Daoy (cell line): ENCODE measurements at regions not wholly inside any gene's neighbourhood (a gene's known extent, or its start where the extent isn't known, plus 50 kb on each side); places are given as distances from the start of the nearest gene placed in this dataset.
A peak's percentile ranks its signal among the peaks of the same experiment; 100 is the strongest.

Source experiments
- DNase-seq: peaks from one replicate; pipeline ENCODE4 v3.0.0-alpha.2; 2015; ENCODE audit warnings: low read depth

- DNase-seq, result no peak
These were observed 130.0 kb upstream of the BMP5 start for GRCh38 chr6:56005426-56005825.

GRCh38 chr6:56004426-56004825, 129.0 kb upstream of the BMP5 start:
- DNase-seq, result peak; percentile 40

DNA sequence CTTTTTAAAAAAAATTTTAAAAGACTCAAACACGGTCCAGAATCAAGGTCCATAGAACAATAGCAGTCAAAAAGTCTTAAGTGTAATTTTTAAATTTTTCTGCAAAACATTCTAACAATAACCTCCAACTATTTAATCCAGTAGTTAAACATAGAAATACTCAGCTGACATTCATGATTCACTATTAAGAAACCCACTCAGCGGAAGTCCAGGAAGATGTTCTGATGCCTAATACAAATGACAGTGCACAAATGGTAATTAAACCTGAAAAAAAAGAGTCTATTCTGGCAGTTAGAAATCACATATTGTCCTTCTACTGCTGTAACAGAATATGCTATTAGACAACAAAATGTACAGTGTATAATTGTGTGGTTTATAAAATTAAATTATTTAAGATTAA, 128.2 kb upstream of the BMP5 start:
- DNase-seq, result no peak

GRCh38 chr6:56002336-56002735, 126.9 kb upstream of the BMP5 start:
- DNase-seq, result no peak

DNA sequence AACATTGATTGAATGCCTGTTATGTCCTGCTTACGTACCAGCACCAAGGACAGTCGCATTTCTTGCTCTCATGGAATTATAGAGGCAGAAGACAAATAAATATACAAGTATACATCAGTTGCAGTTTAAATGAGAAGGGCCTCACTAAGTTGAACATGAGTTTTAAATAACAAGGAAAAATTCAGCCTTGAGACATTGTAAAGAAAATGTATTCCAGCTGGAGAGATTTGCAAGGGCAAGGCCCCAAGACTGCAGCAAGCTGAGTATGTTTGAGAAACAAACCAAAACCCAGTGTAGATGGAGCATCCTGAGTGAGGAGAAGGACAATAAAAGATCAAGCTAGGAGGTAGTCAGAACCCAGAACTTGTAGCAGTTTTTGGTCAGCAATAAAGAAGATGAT, 123.2 kb upstream of the BMP5 start:
- DNase-seq, result no peak

DNA sequence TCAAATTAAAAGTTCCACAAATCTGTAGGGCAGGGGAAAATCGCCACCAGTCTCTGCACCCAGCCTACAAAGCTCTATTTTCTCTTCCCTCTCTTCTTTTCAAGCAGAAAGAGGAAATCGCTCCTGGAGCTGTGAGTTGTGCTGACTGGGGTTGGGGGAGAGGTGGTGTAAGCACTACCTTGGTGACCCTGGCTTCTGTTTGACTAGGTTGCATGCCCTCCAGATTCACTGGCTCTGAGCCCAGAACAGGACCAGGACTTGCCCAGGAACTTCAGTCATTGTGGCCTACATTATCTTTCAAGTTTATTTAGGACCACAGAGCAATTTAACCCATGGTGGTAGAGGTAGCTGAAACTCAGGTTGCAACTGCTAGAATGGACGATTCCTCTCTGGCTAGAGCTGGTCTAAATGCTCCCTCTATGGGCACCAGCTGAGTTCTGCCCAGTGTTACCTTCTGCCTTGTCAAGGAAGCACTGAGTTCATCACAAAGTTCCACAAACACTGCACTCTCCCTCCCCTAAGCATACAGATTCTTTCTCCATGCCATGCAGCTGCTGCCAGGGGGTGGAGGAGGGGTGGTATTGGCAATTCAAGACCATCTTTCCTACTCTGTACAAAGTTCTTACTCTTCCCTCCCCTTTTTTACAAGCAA, 122.0 kb upstream of the BMP5 start:
- DNase-seq, result peak; percentile 8

- no peak for DNase-seq
These were observed 119.1 kb upstream of the BMP5 start for GRCh38 chr6:55994531-55994930.

DNA sequence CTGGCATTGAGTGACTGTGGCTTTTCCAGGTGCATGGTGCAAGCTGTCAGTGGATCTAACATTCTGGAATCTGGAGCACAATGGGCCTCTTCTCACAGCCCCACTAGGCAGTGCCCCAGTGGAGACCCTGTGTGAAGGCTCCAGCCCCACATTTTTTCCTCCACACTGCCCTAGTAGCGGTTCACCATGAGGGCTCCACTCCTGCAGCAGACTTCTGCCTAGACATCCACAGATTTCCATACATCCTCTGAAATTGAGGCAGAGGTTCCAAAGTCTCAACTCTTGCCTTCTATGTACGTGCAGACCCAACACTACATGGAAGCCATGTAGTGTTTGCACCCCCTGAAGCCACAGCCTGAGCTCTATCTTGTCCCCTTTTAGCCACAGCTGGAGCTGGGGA, 118.0 kb upstream of the BMP5 start:
- DNase-seq, result no peak

- no peak for DNase-seq
These were observed 117.2 kb upstream of the BMP5 start for GRCh38 chr6:55992546-55992945.

GRCh38 chr6:55985309-55985708, 109.9 kb upstream of the BMP5 start:
- no peak for DNase-seq

- DNase-seq, result no peak
These were observed 108.5 kb upstream of the BMP5 start for GRCh38 chr6:55983861-55984260.

- no peak for DNase-seq
These were observed 106.3 kb upstream of the BMP5 start for GRCh38 chr6:55981660-55982059.

GRCh38 chr6:55980627-55981211, 105.3 kb upstream of the BMP5 start:
- DNase-seq, result peak; percentile 35

DNA sequence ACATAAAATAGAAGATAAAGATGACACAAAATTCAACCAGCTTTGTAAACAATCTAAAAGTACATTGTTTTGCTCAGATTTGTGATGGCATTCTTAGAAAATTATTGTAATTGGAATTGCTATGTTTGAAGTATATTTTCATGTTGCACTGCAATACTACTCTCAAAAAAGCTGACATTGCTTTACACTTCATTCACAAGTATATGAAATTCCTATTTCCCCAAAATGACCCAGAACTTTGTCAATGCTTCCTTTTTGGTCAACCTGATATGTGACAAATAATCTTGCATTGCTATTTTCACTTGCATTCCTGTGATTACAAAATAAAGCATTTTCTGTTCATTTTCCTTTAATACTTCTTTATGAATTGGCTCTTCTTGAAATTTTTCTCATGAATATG, 104.1 kb upstream of the BMP5 start:
- DNase-seq, result no peak

- no peak for DNase-seq
These were observed 102.7 kb upstream of the BMP5 start for GRCh38 chr6:55977959-55978665.

- no peak for DNase-seq
These were observed 99.3 kb upstream of the BMP5 start for GRCh38 chr6:55974688-55975087.

DNA sequence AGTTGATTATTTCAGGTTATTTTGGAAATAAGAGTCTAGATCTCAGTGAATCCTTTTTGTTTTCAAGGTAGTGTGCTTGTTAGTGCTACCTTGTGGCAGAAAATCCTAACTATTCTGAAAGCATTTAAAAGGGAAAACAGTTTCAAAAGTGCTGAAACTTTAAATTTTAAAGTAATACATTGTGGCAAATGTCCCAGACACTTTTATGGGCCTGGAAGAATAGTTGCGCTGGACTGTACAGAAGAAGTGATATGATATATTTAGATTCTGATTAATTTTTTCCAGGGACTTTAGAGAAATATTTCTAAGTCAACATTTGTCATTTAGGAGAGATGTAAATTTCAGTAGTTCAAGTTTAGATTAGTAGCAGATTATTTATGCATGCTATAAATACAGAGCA, 96.7 kb upstream of the BMP5 start:
- DNase-seq, result no peak

- no peak for DNase-seq
These were observed 94.1 kb upstream of the BMP5 start for GRCh38 chr6:55969526-55969925.

DNA sequence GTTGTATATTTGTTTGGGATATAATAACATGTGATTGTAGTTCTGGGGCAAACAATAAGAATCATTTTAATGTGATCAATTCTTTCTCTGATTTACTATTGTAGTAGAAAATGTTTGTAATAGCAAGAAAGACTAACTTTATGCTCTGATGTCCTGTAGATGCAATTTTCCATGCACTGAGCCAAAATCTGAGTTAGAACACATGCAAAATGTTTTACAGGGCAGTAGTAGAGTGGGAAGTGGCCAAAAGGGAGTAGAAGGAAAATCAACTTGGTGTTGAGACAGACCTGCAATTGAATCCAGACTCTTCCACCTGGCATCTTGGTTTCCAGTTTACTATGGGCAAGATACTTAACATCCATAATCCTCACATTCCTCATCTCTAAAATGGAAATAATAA, 93.5 kb upstream of the BMP5 start:
- DNase-seq, result no peak

DNA sequence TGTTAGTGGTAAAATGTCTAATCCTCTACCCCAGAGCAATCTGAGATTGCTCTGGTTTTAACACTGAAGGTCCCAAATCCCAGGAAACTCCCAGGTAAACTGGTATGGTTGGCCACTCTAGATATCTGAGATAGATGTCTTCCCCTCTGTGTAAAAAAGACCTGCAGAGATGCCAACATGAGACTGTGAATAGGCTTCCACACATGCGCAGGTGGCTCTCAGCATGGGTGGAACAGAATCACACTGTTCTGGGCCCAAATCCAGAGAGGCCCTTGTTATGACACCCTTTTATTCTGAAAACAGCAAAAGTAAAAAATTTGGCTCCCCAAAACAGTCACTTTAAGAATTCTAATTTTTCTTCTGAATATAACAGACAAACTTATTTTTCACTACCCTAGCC, 88.7 kb upstream of the BMP5 start:
- DNase-seq, result no peak

- DNase-seq, result peak; percentile 15
These were observed 87.9 kb upstream of the BMP5 start for GRCh38 chr6:55963301-55963700.

DNA sequence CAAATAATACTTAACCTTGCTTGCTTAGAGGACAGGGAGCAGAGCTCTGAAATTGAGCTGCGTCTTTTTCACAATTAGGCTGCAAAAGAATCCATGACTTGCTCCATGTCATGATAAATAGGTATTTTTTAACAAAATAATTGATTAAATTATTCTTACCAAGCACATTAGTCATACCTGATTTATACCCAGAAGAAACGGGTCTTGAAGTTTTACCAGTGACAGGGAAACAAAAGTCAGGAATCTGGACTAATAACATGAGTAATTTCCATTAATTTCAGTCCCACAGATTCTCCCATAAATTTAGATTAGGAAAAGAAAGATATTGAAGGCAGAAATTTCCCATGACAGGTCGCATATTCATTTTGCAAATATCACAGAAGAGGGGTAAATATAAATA, 85.0 kb upstream of the BMP5 start:
- DNase-seq, result no peak

GRCh38 chr6:55958790-55959189, 83.4 kb upstream of the BMP5 start:
- DNase-seq, result no peak
